HG03175 (cell line): ENCODE measurements at regions not wholly inside any gene's neighbourhood (a gene's known extent, or its start where the extent isn't known, plus 50 kb on each side); places are given as distances from the start of the nearest gene placed in this dataset.

Source experiments
- ATAC-seq: cut with Tn5 transposase; IDR thresholded peaks from one replicate; pipeline ENCODE4 v1.9.1; 2021; ENCODE audit warnings: mild to moderate bottlenecking, moderate library complexity; ENCODE audit not compliant: unreplicated experiment

DNA sequence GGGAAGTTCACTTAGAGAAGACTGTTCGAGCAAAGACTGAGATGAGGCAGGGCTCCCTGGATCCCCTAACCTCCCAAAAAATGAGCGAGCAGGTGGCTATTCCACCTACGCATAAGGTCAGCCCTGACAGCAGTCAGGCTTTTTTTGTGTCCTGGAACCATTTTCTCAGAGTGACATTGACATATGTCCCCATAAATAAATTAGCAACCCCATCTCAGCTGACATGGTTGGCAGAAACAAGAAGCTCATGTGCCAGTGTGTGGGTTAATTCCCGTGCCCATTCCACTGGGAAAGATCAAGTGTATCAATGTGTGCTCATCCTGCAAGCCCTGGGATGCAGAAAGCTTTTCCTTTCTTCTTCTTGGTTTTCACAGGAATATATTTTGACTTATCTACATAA, 740.4 kb upstream of the CELF4 start:
- ATAC-seq = no peak

- no peak for ATAC-seq
Observed at GRCh38 chr18:38301621-38302020, 736.0 kb upstream of the CELF4 start.

- ATAC-seq = no peak
Observed at GRCh38 chr18:38297910-38298309, 732.3 kb upstream of the CELF4 start.

GRCh38 chr18:38290229-38290628, 724.6 kb upstream of the CELF4 start:
- no peak for ATAC-seq

DNA sequence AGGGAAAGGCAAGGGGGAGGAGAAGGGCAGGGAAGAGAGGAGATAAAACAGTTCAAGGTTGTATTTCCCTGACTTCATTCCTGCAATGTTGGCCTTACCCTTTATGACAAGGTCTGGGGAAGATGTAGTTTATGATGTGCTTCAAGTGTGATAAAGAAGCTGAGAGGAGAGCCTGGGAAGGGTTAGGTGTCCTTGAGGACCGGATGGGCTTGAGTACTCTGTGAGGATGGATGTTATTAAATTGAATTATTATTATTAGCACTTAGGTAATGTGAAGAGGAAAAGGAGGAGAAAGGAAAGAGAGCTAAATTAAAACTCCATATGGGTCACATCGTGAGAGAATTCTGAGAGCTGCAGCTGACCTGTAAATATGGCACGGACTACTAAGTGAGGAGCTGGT, 719.4 kb upstream of the CELF4 start:
- ATAC-seq = no peak

- no peak for ATAC-seq
Observed at GRCh38 chr18:38263066-38263465, 697.5 kb upstream of the CELF4 start.

DNA sequence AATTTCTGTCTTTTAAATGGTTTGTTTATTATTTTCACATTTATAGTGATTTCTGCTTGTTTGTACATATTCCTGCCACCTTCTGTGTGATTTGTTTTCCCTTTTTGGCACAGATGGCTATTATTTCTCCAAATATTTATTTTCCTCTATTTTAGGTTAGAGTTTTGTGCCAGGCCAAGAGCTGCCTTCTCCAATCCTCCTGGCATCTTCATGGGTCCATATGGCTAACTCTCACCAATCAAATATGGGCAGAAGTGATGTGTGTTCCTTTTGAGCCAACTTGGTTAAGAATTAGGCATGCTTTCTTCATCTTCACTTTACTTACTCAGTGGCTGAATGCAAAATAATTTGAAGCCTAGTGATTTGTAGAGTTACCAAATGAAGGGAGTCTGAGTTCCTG, 697.1 kb upstream of the CELF4 start:
- no peak for ATAC-seq

- no peak for ATAC-seq
Observed at GRCh38 chr18:38257661-38258060, 692.1 kb upstream of the CELF4 start.

DNA sequence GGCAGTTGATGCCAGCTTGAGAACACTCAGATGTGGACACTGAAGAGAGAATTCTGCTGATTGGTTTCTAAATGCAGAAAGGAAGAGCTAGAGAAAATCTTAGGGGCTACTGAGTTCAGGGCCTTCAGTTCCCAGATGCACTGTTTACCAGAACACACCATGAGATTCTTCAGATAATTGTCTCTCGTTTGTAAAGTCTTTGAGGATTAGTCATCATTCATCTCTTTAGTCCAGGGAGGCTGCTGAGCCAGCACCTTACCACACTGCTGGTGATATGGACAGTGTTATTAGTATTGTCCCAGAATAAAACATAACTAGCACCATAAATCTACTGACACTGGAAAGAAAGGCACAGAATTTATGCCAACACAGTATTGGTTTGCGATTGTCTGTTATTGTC, 690.8 kb upstream of the CELF4 start:
- ATAC-seq = no peak

- ATAC-seq = no peak
Observed at GRCh38 chr18:38250971-38251370, 685.4 kb upstream of the CELF4 start.

DNA sequence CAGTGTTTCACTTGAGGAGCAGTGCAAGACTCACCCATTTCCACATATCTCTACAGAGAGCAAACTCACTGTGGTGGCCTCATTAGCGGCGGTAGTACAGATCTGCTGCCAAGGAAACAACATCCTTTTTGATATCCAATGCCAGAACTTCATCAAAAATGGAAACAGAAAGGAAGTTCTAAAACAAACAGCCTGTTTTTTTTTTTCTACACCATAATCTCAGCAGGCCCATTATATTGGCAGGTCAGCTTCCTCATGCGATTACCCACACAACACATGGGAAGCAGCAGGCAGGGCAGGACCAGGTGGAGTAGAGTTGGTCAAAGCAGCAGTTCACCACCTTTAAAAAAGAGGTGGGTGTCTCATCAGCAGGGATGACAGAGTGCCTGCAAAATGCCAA, 678.9 kb upstream of the CELF4 start:
- ATAC-seq = no peak

DNA sequence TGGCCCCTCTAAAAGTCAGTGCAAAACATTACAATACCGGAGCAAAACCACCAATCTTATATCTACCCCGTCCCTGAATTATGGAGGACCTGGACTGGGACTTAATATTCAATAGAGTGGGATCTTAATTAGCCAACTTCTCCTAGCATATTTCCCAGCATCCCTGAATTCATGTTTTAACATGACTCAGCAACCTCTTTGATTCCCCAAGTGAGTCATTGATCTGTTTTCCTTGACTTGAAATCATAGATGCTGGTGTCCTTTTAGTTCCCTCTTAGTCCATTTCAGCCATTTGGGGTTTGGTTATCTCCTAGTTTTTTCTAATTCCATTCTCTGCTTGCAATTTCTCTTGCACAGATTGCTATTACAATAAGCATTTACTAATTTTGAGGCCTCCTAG, 677.7 kb upstream of the CELF4 start:
- no peak for ATAC-seq

GRCh38 chr18:38241736-38242135, 676.1 kb upstream of the CELF4 start:
- no peak for ATAC-seq

DNA sequence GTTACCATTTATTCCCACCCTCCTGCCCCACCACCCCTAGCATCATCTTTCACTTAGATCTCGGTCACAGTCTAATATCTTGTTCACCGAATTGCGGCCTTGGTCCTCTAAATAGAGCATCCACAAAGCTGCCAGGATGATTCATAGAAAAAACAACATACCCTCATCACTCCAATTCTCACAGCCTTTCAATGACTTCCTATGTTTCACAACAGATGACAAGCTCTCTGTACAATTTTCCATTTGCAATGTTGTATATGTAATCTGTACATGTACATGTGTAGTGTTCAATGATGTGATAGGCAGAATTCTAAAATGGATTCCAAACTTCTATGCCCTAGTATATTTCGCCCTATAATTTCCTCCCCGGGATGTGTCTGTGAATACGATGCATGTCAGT, 675.6 kb upstream of the CELF4 start:
- ATAC-seq = no peak

DNA sequence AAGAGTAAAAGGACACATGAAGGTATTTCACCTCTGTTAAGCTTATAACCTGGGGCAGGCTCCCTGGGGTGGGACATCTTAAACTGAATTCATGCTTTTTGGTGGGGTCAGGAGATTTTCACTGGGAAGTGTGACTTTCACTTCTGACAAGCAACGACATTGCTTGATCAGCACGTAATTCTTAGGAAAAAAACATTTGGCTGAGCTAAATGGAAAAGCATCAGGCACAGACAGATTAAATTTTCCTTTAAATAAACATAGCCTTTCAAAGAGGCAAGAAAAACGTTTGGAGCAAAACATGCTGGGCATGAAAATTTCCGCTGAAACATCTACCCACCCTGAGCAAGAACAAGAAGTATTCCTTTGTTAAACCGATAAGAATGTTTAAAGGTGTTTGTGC, 674.0 kb upstream of the CELF4 start:
- ATAC-seq = no peak

DNA sequence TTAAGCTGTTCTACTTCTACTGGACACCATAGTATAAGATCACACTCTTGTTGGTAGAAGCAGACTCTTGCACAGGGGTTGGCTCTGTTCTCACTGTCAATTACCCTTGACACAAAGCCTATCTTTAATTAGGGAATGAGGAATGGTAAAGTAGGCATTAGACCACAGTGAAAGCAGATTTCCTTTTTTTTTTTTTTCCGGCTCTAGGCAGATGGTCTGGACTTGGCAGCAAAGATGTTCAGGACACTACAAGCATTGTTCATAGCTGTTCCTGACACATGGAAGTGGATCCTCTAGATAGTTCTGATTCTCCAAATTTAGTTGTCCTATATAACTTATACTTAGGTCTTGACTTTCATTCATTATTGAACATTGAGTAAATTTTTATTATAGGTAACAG, 672.2 kb upstream of the CELF4 start:
- no peak for ATAC-seq

DNA sequence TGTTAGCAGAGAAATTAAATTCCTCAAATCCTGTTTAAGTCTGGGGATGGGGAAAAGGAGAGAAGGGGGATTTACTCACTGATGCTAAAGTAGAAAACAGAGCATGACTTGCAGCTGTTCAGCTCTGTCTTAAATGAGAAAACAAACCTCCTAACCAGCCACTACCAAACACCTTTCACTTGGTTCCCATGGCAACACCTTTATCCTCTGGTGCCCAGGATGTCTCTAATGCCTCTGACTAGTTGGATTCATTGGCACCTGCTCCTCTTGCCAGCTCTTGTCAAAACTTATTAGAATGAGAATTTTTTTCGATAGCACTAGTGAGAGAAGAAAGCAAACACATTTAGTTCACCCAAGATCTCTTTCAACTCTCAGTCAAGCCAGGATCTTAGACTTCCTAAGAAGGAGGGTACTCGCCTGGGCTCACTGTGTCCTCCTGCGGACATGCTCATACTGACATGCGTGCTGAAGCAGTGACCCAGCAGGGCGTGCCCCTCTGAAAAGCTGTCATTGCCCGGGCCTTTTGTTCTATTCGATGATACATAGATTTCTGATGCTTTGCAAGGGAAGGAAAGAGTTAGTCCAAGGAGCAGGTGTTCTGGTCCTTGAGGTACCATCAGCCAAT, 656.0 kb upstream of the CELF4 start:
- no peak for ATAC-seq

GRCh38 chr18:38198956-38199355, 633.4 kb upstream of the CELF4 start:
- no peak for ATAC-seq

- no peak for ATAC-seq
Observed at GRCh38 chr18:38198526-38198925, 632.9 kb upstream of the CELF4 start.

- ATAC-seq = no peak
Observed at GRCh38 chr18:38186491-38186890, 620.9 kb upstream of the CELF4 start.

- ATAC-seq = no peak
Observed at GRCh38 chr18:38174594-38174993, 609.0 kb upstream of the CELF4 start.

DNA sequence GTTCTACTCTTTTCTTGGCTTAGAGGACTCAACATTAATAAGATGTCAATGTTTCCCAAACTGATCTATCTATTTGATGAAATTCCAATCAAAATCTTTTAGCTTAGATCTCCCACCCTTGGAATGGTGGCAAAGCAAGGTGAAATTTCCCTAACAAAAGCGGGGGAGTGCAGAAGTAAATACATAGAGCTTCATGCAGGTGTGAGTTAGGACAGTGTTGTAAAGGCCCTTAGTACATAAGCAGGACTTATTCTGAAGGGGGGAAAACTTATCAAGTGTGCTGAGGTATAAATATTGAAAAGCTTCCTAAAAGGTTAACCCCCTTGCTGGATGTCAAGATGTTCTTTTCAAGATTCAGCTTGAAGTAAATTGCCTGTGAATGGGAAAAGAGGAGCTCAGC, 608.6 kb upstream of the CELF4 start:
- no peak for ATAC-seq

- ATAC-seq = no peak
Observed at GRCh38 chr18:38170845-38171244, 605.2 kb upstream of the CELF4 start.

- ATAC-seq = no peak
Observed at GRCh38 chr18:38167623-38168022, 602.0 kb upstream of the CELF4 start.
